A172 (cell line): ENCODE measurements at regions not wholly inside any gene's neighbourhood (a gene's known extent, or its start where the extent isn't known, plus 50 kb on each side); places are given as distances from the start of the nearest gene placed in this dataset.
"Not testable (repeated sequence)": the region's sequence is repeated elsewhere in the genome, so short reads cannot be mapped to it uniquely, and the experiment has no call there.

Experiments used
- DNase-seq: peaks from one replicate; pipeline ENCODE4 v3.0.0-alpha.2; 2015; ENCODE audit warnings: low spot score

GRCh38 chr3:152891678-152892077 lies 56.7 kb downstream of the P2RY1 start:
- DNase-seq, result no peak

GRCh38 chr3:152892446-152892845 lies 57.5 kb downstream of the P2RY1 start:
- DNase-seq, result no peak

- DNase-seq, result no peak
Observed at GRCh38 chr3:152893647-152894046, 58.7 kb downstream of the P2RY1 start.

- DNase-seq, result no peak
Observed at GRCh38 chr3:152899306-152899705, 64.4 kb downstream of the P2RY1 start.

GRCh38 chr3:152902141-152902669 lies 67.3 kb downstream of the P2RY1 start:
- DNase-seq, result no peak

- no peak for DNase-seq
Observed at GRCh38 chr3:152905631-152906030, 70.7 kb downstream of the P2RY1 start.

- peak; percentile 28 for DNase-seq
Observed at GRCh38 chr3:152909180-152909883, 74.4 kb downstream of the P2RY1 start.

- no peak for DNase-seq
Observed at GRCh38 chr3:152910211-152910610, 75.3 kb downstream of the P2RY1 start.

GRCh38 chr3:152910966-152911365 lies 76.0 kb downstream of the P2RY1 start:
- no peak for DNase-seq

GRCh38 chr3:152914743-152915142 lies 79.8 kb downstream of the P2RY1 start:
- not testable (repeated sequence) for DNase-seq

GRCh38 chr3:152915695-152916094 lies 80.8 kb downstream of the P2RY1 start:
- DNase-seq, result no peak

- DNase-seq, result no peak
Observed at GRCh38 chr3:152916753-152917279, 81.9 kb downstream of the P2RY1 start.

- DNase-seq, result no peak
Observed at GRCh38 chr3:152921351-152921750, 86.4 kb downstream of the P2RY1 start.

GRCh38 chr3:152922554-152922953 lies 87.6 kb downstream of the P2RY1 start:
- DNase-seq, result no peak

- no peak for DNase-seq
Observed at GRCh38 chr3:152927131-152927530, 92.2 kb downstream of the P2RY1 start.

GRCh38 chr3:152930516-152930915 lies 95.6 kb downstream of the P2RY1 start:
- DNase-seq, result no peak

GRCh38 chr3:152937234-152937633 lies 102.3 kb downstream of the P2RY1 start:
- DNase-seq, result no peak

- DNase-seq, result no peak
Observed at GRCh38 chr3:152938974-152939636, 104.2 kb downstream of the P2RY1 start.

GRCh38 chr3:152941859-152942258 lies 106.9 kb downstream of the P2RY1 start:
- DNase-seq, result no peak

GRCh38 chr3:152942366-152942765 lies 107.4 kb downstream of the P2RY1 start:
- DNase-seq, result no peak

- DNase-seq, result peak; percentile 17
Observed at GRCh38 chr3:152943645-152944044, 108.7 kb downstream of the P2RY1 start.

GRCh38 chr3:152944671-152945070 lies 109.7 kb downstream of the P2RY1 start:
- no peak for DNase-seq

GRCh38 chr3:152945556-152945955 lies 110.6 kb downstream of the P2RY1 start:
- DNase-seq, result no peak
